WTC11 (cell line): ENCODE measurements at regions not wholly inside any gene's neighbourhood (a gene's known extent, or its start where the extent isn't known, plus 50 kb on each side); places are given as distances from the start of the nearest gene placed in this dataset.

ENCODE experiments used
- ATAC-seq: fragments of 200-7000 bp; cut with Tn5 transposase; 2 replicates; pipeline ENCODE4 v1.10.0; 2021; ENCODE audit warnings: mild to moderate bottlenecking, moderate library complexity
- CTCF ChIA-PET: fragments of 300-600 bp; sonication (Branson Sonifier 250); formaldehyde crosslinking; loops from one replicate; lab custom pipeline; 2021; ENCODE audit warnings: antibody characterized with exemption; lab: Charles Lee
- POLR2A ChIA-PET: fragments of 350-600 bp; sonication (Branson Sonifier 250); formaldehyde crosslinking; loops from one replicate; lab custom pipeline; 2021; ENCODE audit warnings: antibody characterized with exemption; lab: Charles Lee
- DNase-seq: peaks from one replicate; pipeline ENCODE4 v3.0.0; 2021; ENCODE audit warnings: low spot score
- H3K27ac Mint-ChIP-seq: 2 replicates; pipeline ENCODE4 v1.8.0; 2021; ENCODE audit warnings: mixed read lengths
- H3K27me3 Mint-ChIP-seq: 2 replicates; pipeline ENCODE4 v1.8.0; 2021; ENCODE audit warnings: low read depth, mild to moderate bottlenecking, moderate library complexity, mixed read lengths
- H3K36me3 Mint-ChIP-seq: 2 replicates; pipeline ENCODE4 v1.8.0; 2021; ENCODE audit warnings: mixed read lengths
- H3K4me1 Mint-ChIP-seq: 2 replicates; pipeline ENCODE4 v1.8.0; 2022; ENCODE audit warnings: mixed read lengths
- H3K4me3 Mint-ChIP-seq: 2 replicates; pipeline ENCODE4 v1.8.0; 2021; ENCODE audit warnings: mild to moderate bottlenecking, moderate library complexity, mixed read lengths
- H3K9me3 Mint-ChIP-seq: 2 replicates; pipeline ENCODE4 v1.8.0; 2021; ENCODE audit warnings: mixed read lengths
- CBFB ChIP-seq: sonication (generic); formaldehyde crosslinking; IDR thresholded peaks from 2 replicates; pipeline ENCODE4 v1.8.1; 2022; ENCODE audit warnings: mild to moderate bottlenecking, low read depth, missing genetic modification reagents
- ESRRA ChIP-seq: sonication (generic); formaldehyde crosslinking; IDR thresholded peaks from 2 replicates; pipeline ENCODE4 v1.8.1; 2022; ENCODE audit warnings: mild to moderate bottlenecking, missing genetic modification reagents, borderline replicate concordance
- FOXP4 ChIP-seq: sonication (generic); formaldehyde crosslinking; IDR thresholded peaks from 2 replicates; pipeline ENCODE4 v1.8.0; 2022; ENCODE audit warnings: mild to moderate bottlenecking, missing genetic modification reagents
- HMGA2 ChIP-seq: fragments of 250-450 bp; sonication (Bioruptor Pico); IDR thresholded peaks from 2 replicates; pipeline ENCODE4 v1.4.0; 2021; ENCODE audit warnings: mild to moderate bottlenecking, moderate library complexity
- JAZF1 ChIP-seq: fragments of 250-450 bp; sonication (Bioruptor Pico); IDR thresholded peaks from 2 replicates; pipeline ENCODE4 v1.9.0; 2021; ENCODE audit warnings: moderate library complexity, mild to moderate bottlenecking, inconsistent platforms
- MLX ChIP-seq: sonication (generic); formaldehyde crosslinking; IDR thresholded peaks from 2 replicates; pipeline ENCODE4 v1.8.1; 2023; ENCODE audit warnings: mild to moderate bottlenecking, missing genetic modification reagents, moderate library complexity
- MXD4 ChIP-seq: fragments of 250-450 bp; sonication (Bioruptor Pico); IDR thresholded peaks from 2 replicates; pipeline ENCODE4 v1.8.0; 2021; ENCODE audit warnings: mild to moderate bottlenecking, moderate library complexity, borderline replicate concordance
- NFE2L1 ChIP-seq: sonication (generic); formaldehyde crosslinking; IDR thresholded peaks from 2 replicates; pipeline ENCODE4 v1.8.1; 2023; ENCODE audit warnings: missing genetic modification reagents
- OVOL2 ChIP-seq: fragments of 250-450 bp; sonication (Bioruptor Pico); IDR thresholded peaks from 2 replicates; pipeline ENCODE4 v1.9.0; 2021; ENCODE audit warnings: mild to moderate bottlenecking, borderline replicate concordance
- PRDM15 ChIP-seq: sonication (generic); formaldehyde crosslinking; IDR thresholded peaks from 2 replicates; pipeline ENCODE4 v1.8.0; 2022; ENCODE audit warnings: missing genetic modification reagents
- PRRX2 ChIP-seq: fragments of 250-450 bp; sonication (Bioruptor Pico); IDR thresholded peaks from 2 replicates; pipeline ENCODE4 v1.8.0; 2021; ENCODE audit warnings: mild to moderate bottlenecking
- RELA ChIP-seq: sonication (generic); formaldehyde crosslinking; IDR thresholded peaks from 2 replicates; pipeline ENCODE4 v1.8.1; 2022; ENCODE audit warnings: missing genetic modification reagents, mild to moderate bottlenecking, borderline replicate concordance
- TCF7 ChIP-seq: sonication (generic); formaldehyde crosslinking; IDR thresholded peaks from 2 replicates; pipeline ENCODE4 v1.8.0; 2022; ENCODE audit warnings: mild to moderate bottlenecking, low read depth, missing genetic modification reagents, moderate library complexity
- TEAD4 ChIP-seq: sonication (generic); formaldehyde crosslinking; IDR thresholded peaks from 2 replicates; pipeline ENCODE4 v1.8.0; 2022; ENCODE audit warnings: mild to moderate bottlenecking, missing genetic modification reagents
- TP53 ChIP-seq: sonication (generic); formaldehyde crosslinking; IDR thresholded peaks from 2 replicates; pipeline ENCODE4 v1.8.1; 2023; ENCODE audit warnings: mild to moderate bottlenecking, missing genetic modification reagents
- ZBTB21 ChIP-seq: sonication (generic); formaldehyde crosslinking; IDR thresholded peaks from 2 replicates; pipeline ENCODE4 v1.8.1; 2023; ENCODE audit warnings: mild to moderate bottlenecking, missing genetic modification reagents, borderline replicate concordance
- ZNF138 ChIP-seq: sonication (generic); formaldehyde crosslinking; conservative IDR thresholded peaks from 2 replicates; pipeline ENCODE4 v1.8.1; 2022; ENCODE audit warnings: mild to moderate bottlenecking, moderate library complexity, missing genetic modification reagents
- ZNF263 ChIP-seq: sonication (generic); formaldehyde crosslinking; IDR thresholded peaks from 2 replicates; pipeline ENCODE4 v1.8.1; 2022; ENCODE audit warnings: low read depth, mild to moderate bottlenecking, moderate library complexity, missing genetic modification reagents
- ZNF317 ChIP-seq: sonication (generic); formaldehyde crosslinking; IDR thresholded peaks from 2 replicates; pipeline ENCODE4 v1.8.1; 2023; ENCODE audit warnings: low read depth, mild to moderate bottlenecking, moderate library complexity, missing genetic modification reagents, borderline replicate concordance

GRCh38 chr3:78255403-78255802, 1215.5 kb downstream of the ROBO2 start (continued):
- TF ChIP-seq ZBTB21, result no peak
- TF ChIP-seq CBFB, result no peak

GRCh38 chr3:78256123-78256522, 1216.2 kb downstream of the ROBO2 start:
- Mint-ChIP-seq H3K4me1 (peaks cover 25% of the 10 kb centered on the region), H3K36me3 (no peaks in the 10 kb centered on the region), H3K27me3 (no peaks in the 10 kb centered on the region), H3K9me3 (no peaks in the 10 kb centered on the region), H3K4me3 (no peak overlapping the region), H3K27ac (no peak overlapping the region)
- ChIA-PET CTCF (no interaction called here), POLR2A (no interaction called here)
- no peak for DNase-seq
- no peak for ATAC-seq
- TF ChIP-seq TP53, result no peak
- no peak for TF ChIP-seq JAZF1
- TF ChIP-seq PRDM15 (CRISPR knock-in tag), result no peak
- TF ChIP-seq ESRRA (CRISPR knock-in tag), result no peak
- TF ChIP-seq ZNF263 (CRISPR knock-in tag), result no peak
- TF ChIP-seq ZNF317 (CRISPR knock-in tag), result no peak
- TF ChIP-seq MLX, result no peak

- POLR2A ChIA-PET, result no interaction called here
- CTCF ChIA-PET, result no interaction called here
These were observed 1218.1 kb downstream of the ROBO2 start for GRCh38 chr3:78257951-78258530.

GRCh38 chr3:78258798-78259197, 1218.9 kb downstream of the ROBO2 start:
- POLR2A ChIA-PET, result no interaction called here
- no peaks in the 10 kb centered on the region for H3K27me3 Mint-ChIP-seq
- H3K4me1 Mint-ChIP-seq, result peaks cover 22% of the 10 kb centered on the region
- no peak for TF ChIP-seq TEAD4 (CRISPR knock-in tag)
- no peak for TF ChIP-seq ZNF317 (CRISPR knock-in tag)
- no peak for TF ChIP-seq TCF7 (CRISPR knock-in tag)
- TF ChIP-seq MXD4 (CRISPR knock-in tag), result no peak
- TF ChIP-seq, all 79 proteins: peak for 0
- Mint-ChIP-seq H3K27ac (0 out of 2 replicates have a peak overlapping the region, but pooled peaks have one; percentile 5), H3K36me3 (no peaks in the 10 kb centered on the region), H3K9me3 (no peaks in the 10 kb centered on the region), H3K4me3 (no peak overlapping the region)
- CTCF ChIA-PET, result no interaction called here
- ATAC-seq (no peak), DNase-seq (no peak)

More at GRCh38 chr3:78257951-78258530, 1218.1 kb downstream of the ROBO2 start:
- Mint-ChIP-seq H3K27ac (no peak overlapping the region), H3K36me3 (no peaks in the 10 kb centered on the region), H3K27me3 (no peaks in the 10 kb centered on the region), H3K4me1 (peaks cover 25% of the 10 kb centered on the region), H3K9me3 (no peaks in the 10 kb centered on the region), H3K4me3 (no peak overlapping the region)
- DNase-seq, result no peak
- TF ChIP-seq RELA (CRISPR knock-in tag), result no peak
- no peak for TF ChIP-seq HMGA2 (CRISPR knock-in tag)
- TF ChIP-seq OVOL2, result no peak
- TF ChIP-seq FOXP4 (CRISPR knock-in tag), result no peak
- no peak for TF ChIP-seq NFE2L1
- no peak for TF ChIP-seq ZNF138 (CRISPR knock-in tag)
- TF ChIP-seq CBFB, result no peak
- no peak for TF ChIP-seq PRRX2 (CRISPR knock-in tag)
- no peak for ATAC-seq
